ENCODE measurements at regions not wholly inside any gene's neighbourhood (a gene's known extent, or its start where the extent isn't known, plus 50 kb on each side); places are given as distances from the start of the nearest gene placed in this dataset.
A peak's percentile ranks its signal among the peaks of the same experiment; 100 is the strongest.

DNA sequence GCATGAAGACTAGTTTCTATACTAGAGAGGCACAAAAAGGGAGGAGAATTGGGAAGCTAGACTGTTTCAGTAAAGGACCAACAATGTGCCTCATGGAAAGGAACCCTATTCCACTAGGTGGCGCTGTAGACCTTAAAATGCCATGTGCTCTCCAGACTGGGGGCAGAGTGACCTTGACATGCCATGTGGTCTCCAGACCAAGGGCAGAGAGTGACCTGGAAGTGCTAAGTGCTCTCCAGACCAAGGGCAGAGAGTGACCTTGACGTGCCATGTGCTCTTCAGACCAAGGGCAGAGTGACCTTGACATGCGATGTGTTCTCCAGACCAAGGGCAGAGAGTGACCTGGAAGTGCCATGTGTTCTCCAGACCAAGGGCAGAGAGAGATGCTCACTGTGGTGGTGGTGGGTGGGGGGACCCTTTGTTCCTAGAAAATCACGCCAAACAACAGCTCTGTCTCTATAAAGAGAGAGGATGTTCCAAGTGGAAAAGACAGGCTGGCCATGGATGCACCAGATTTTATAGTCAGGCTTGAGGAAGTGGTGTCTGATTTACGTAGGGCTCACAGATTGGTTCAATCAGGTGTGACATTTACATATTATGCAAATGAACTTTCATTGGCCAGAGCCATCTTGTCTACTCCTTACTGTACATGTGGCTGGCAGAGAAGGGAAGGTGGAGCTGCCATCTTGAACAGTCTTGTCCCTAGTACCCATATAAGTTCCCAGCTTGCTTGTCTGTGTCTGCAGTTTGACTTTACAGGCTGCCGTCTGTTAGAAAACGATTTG is 344.0 kb upstream of the DDX18 start:
- no peak overlapping the region for H2BK15ac ChIP-seq (ENCODE audit: low read depth, low read length)
- no peak overlapping the region for H3K4me3 ChIP-seq (ENCODE audit: insufficient read depth, low read depth, low read length)
- H3K18ac ChIP-seq (ENCODE audit: low read depth, low read length) = no peak overlapping the region
- ChIA-PET CTCF (no interaction called here), POLR2A (ENCODE audit: unreplicated experiment) (no interaction called here)
- no peak overlapping the region for H2AK5ac ChIP-seq (ENCODE audit: low read depth, low read length)
- no peak overlapping the region for H4K5ac ChIP-seq (ENCODE audit: low read depth, low read length)
- no peak overlapping the region for H3K4me2 ChIP-seq (ENCODE audit: low read depth, low read length)
- dilution Hi-C loops (cut with HindIII; ENCODE audit: low sequenced_read_pairs, unreplicated experiment) (no loop called here), in situ Hi-C loops (cut with MboI; ENCODE audit: low sequenced_read_pairs) (no loop called here), intact Hi-C loops (cut with micrococcal nuclease) (no loop called here)
- H3K23ac ChIP-seq (ENCODE audit: low read depth, low read length) = no peak overlapping the region
- H2AFZ ChIP-seq (replicated peaks; ENCODE audit: low read length, poor library complexity) = no peak overlapping the region
- H3K4ac ChIP-seq (ENCODE audit: low read depth, low read length) = no peak overlapping the region
- no peak overlapping the region for H3K56ac ChIP-seq (ENCODE audit: extremely low read depth, insufficient read depth, low read length)
- H3K4me1 ChIP-seq (ENCODE audit: control insufficient read depth, insufficient read depth, low read length) = no peaks in the 10 kb centered on the region
- no peak overlapping the region for H4K8ac ChIP-seq (ENCODE audit: low read depth in 2 of 2, low read length in 2 of 2)
- no peak overlapping the region for H2BK5ac ChIP-seq (ENCODE audit: low read depth, low read length, poor library complexity, severe bottlenecking)
- H2BK20ac ChIP-seq (ENCODE audit: low read depth, low read length) = no peak overlapping the region
- H3K9me3 ChIP-seq (ENCODE audit: control insufficient read depth, insufficient read depth, low read length) = peaks cover 21% of the 10 kb centered on the region
- no peak overlapping the region for H4K91ac ChIP-seq (ENCODE audit: insufficient read depth, low read depth, low read length)
- ATAC-seq (ENCODE audit: low read depth) (no peak), DNase-seq (no peak)
- BruUV-seq (replicated peaks) = no TSS peak
- H2AK9ac ChIP-seq (replicated peaks; ENCODE audit: low read depth, low read length, poor library complexity) = no peak overlapping the region
- H2BK120ac ChIP-seq (ENCODE audit: low read depth, low read length) = no peak overlapping the region
- no peaks in the 10 kb centered on the region for H3K36me3 ChIP-seq (ENCODE audit: control insufficient read depth, insufficient read depth, low read length)
- H3K27me3 ChIP-seq (ENCODE audit: control insufficient read depth, insufficient read depth, low read length) = no peaks in the 10 kb centered on the region
- no peak overlapping the region for H3K27ac ChIP-seq (ENCODE audit: insufficient read depth, low read length)
- WGBS, 2 experiments (ENCODE audit: extremely low coverage in 2 of 2, insufficient read length in 1 of 2) = 93% methylated on average over 2 of the region's 7 CpGs; no CpG with 5 or more reads in 1 of the 2 experiments
- H4K20me1 ChIP-seq (ENCODE audit: insufficient read depth, low read length) = no peaks in the 10 kb centered on the region
- H3K79me1 ChIP-seq (ENCODE audit: low read depth in 1 of 2, low read length in 2 of 2) = no peaks in the 10 kb centered on the region
- no peak for TF ChIP-seq RFX5 (IDR thresholded peaks at IDR 0.05; ENCODE audit: low read depth, low read length)
- peak; percentile 24 for TF ChIP-seq RAD21 (IDR thresholded peaks at IDR 0.05; ENCODE audit: low read length)
- TF ChIP-seq, protein P1, sequence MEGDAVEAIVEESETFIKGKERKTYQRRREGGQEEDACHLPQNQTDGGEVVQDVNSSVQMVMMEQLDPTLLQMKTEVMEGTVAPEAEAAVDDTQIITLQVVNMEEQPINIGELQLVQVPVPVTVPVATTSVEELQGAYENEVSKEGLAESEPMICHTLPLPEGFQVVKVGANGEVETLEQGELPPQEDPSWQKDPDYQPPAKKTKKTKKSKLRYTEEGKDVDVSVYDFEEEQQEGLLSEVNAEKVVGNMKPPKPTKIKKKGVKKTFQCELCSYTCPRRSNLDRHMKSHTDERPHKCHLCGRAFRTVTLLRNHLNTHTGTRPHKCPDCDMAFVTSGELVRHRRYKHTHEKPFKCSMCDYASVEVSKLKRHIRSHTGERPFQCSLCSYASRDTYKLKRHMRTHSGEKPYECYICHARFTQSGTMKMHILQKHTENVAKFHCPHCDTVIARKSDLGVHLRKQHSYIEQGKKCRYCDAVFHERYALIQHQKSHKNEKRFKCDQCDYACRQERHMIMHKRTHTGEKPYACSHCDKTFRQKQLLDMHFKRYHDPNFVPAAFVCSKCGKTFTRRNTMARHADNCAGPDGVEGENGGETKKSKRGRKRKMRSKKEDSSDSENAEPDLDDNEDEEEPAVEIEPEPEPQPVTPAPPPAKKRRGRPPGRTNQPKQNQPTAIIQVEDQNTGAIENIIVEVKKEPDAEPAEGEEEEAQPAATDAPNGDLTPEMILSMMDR (conservative IDR thresholded peaks at IDR 0.05; ENCODE audit: low read depth, low read length) = 0 out of 2 replicates have a peak, but pooled peaks have one; percentile 17
- no peak for TF ChIP-seq ELK1 (IDR thresholded peaks at IDR 0.05; ENCODE audit: borderline replicate concordance, low read depth, low read length)
- no peak for TF ChIP-seq POLR2A (IDR thresholded peaks at IDR 0.05; ENCODE audit: low read depth, low read length)
- TF ChIP-seq, protein P2, sequence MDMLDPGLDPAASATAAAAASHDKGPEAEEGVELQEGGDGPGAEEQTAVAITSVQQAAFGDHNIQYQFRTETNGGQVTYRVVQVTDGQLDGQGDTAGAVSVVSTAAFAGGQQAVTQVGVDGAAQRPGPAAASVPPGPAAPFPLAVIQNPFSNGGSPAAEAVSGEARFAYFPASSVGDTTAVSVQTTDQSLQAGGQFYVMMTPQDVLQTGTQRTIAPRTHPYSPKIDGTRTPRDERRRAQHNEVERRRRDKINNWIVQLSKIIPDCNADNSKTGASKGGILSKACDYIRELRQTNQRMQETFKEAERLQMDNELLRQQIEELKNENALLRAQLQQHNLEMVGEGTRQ (IDR thresholded peaks at IDR 0.05; ENCODE audit: low read depth, low read length) = no peak
- TF ChIP-seq MXI1 (IDR thresholded peaks at IDR 0.05; ENCODE audit: borderline replicate concordance, low read depth, low read length) = no peak
- TF ChIP-seq SMC3 (IDR thresholded peaks at IDR 0.05; ENCODE audit: low read depth, low read length) = no peak
- no peak overlapping the region for H3K9ac ChIP-seq (ENCODE audit: low read depth, low read length)
- H3K9me1 ChIP-seq (ENCODE audit: insufficient read depth, low read length) = no peaks in the 10 kb centered on the region
- H3K14ac ChIP-seq (replicated peaks; ENCODE audit: low read depth, low read length) = no peak overlapping the region
